PC-3 (cell line): ENCODE measurements at regions not wholly inside any gene's neighbourhood (a gene's known extent, or its start where the extent isn't known, plus 50 kb on each side); places are given as distances from the start of the nearest gene placed in this dataset.

Source experiments
- CTCF ChIP-seq: fragments of 300-600 bp; sonication (generic); conservative IDR thresholded peaks from 2 replicates; pipeline ENCODE4 v1.5.1; 2017; ENCODE audit warnings: antibody characterized with exemption, low read depth, mild to moderate bottlenecking, low read length
- EZH2phosphoT487 ChIP-seq: fragments of 300-600 bp; sonication (generic); IDR thresholded peaks from 2 replicates; pipeline ENCODE4 v1.6.1; 2018; ENCODE audit warnings: mild to moderate bottlenecking, antibody characterized with exemption, low read length, borderline replicate concordance

GRCh38 chr4:38275331-38276100 lies 315.3 kb downstream of the PTTG2 start:
- TF ChIP-seq CTCF (no peak), EZH2phosphoT487 (no peak)
